ENCODE measurements at regions not wholly inside any gene's neighbourhood (a gene's known extent, or its start where the extent isn't known, plus 50 kb on each side); places are given as distances from the start of the nearest gene placed in this dataset.

- Histone ChIP-seq H3K27ac (no peak overlapping the region), H3K36me3 (no peaks in the 10 kb centered on the region), H3K27me3 (no peaks in the 10 kb centered on the region), H3K9me3 (no peaks in the 10 kb centered on the region), H3K4me1 (peaks cover 3 to 13% of the 10 kb centered on the region in 2 donors), H3K4me3 (replicated peaks in 1 of 3) (no peak overlapping the region)
- DNase-seq = no peak
- WGBS, 2 donors = 84 to 93% methylated on average over 5 to 9 of the region's 10 CpGs
- intact Hi-C loops (cut with DNase I) = no loop called here
- TF ChIP-seq POLR2A (IDR thresholded peaks at IDR 0.05) = no peak
- no peak for TF ChIP-seq CTCF (IDR thresholded peaks at IDR 0.05)
Observed at GRCh38 chr10:110408203-110408871, 89.4 kb upstream of the DUSP5 start.

GRCh38 chr10:110408943-110409342 lies 88.8 kb upstream of the DUSP5 start:
- intact Hi-C loops (cut with DNase I) = no loop called here
- Histone ChIP-seq H3K27me3 (no peaks in the 10 kb centered on the region), H3K4me1 (peaks cover 3 to 13% of the 10 kb centered on the region in 2 donors), H3K36me3 (no peaks in the 10 kb centered on the region), H3K27ac (no peak overlapping the region), H3K4me3 (replicated peaks in 1 of 3) (no peak overlapping the region), H3K9me3 (no peaks in the 10 kb centered on the region)
- 85 to 89% methylated on average over 8 of the region's 8 CpGs for WGBS, 2 donors
- TF ChIP-seq CTCF (IDR thresholded peaks at IDR 0.05) (no peak), POLR2A (IDR thresholded peaks at IDR 0.05) (no peak)
- DNase-seq = no peak

- no peak for DNase-seq
- TF ChIP-seq CTCF (IDR thresholded peaks at IDR 0.05) (no peak), POLR2A (IDR thresholded peaks at IDR 0.05) (no peak)
- WGBS, 2 donors = 95% methylated on average over 4 of the region's 4 CpGs
- Histone ChIP-seq H3K27me3 (no peaks in the 10 kb centered on the region), H3K9me3 (no peaks in the 10 kb centered on the region), H3K36me3 (no peaks in the 10 kb centered on the region), H3K4me1 (peaks cover 3 to 18% of the 10 kb centered on the region in 2 donors), H3K4me3 (replicated peaks in 1 of 3) (no peak overlapping the region), H3K27ac (no peak overlapping the region)
- intact Hi-C loops (cut with DNase I) = no loop called here
Observed at GRCh38 chr10:110409488-110409887, 88.2 kb upstream of the DUSP5 start.

GRCh38 chr10:110409926-110410325 lies 87.8 kb upstream of the DUSP5 start:
- Histone ChIP-seq H3K4me1 (peaks cover 3 to 18% of the 10 kb centered on the region in 2 donors), H3K9me3 (no peaks in the 10 kb centered on the region), H3K27ac (peak overlapping the region in 1 of 3 donors; percentile 40), H3K4me3 (replicated peaks in 1 of 3) (no peak overlapping the region), H3K36me3 (no peaks in the 10 kb centered on the region), H3K27me3 (no peaks in the 10 kb centered on the region)
- intact Hi-C loops (cut with DNase I) = no loop called here
- 88 to 92% methylated on average over 4 of the region's 4 CpGs for WGBS, 2 donors
- DNase-seq = no peak
- no peak for TF ChIP-seq POLR2A (IDR thresholded peaks at IDR 0.05)
- no peak for TF ChIP-seq CTCF (IDR thresholded peaks at IDR 0.05)

- peak; percentile 42 to 53 for DNase-seq
- Histone ChIP-seq H3K9me3 (no peaks in the 10 kb centered on the region), H3K36me3 (no peaks in the 10 kb centered on the region), H3K27me3 (no peaks in the 10 kb centered on the region), H3K4me1 (peaks cover 3 to 18% of the 10 kb centered on the region in 2 donors), H3K4me3 (replicated peaks in 1 of 3) (no peak overlapping the region), H3K27ac (peak overlapping the region in 1 of 3 donors; percentile 40)
- intact Hi-C loops (cut with DNase I) = no loop called here
- TF ChIP-seq CTCF (IDR thresholded peaks at IDR 0.05) (no peak), POLR2A (IDR thresholded peaks at IDR 0.05) (no peak)
- 70 to 77% methylated on average over 10 to 11 of the region's 11 CpGs for WGBS, 2 donors
Observed at GRCh38 chr10:110410329-110411046, 87.2 kb upstream of the DUSP5 start.

Data from thyroid gland (tissue), 4 donors.